ENCODE measurements at regions not wholly inside any gene's neighbourhood (a gene's known extent, or its start where the extent isn't known, plus 50 kb on each side); places are given as distances from the start of the nearest gene placed in this dataset.

- DNase-seq: no peak
Observed at GRCh38 chr9:86756576-86757381, 190.5 kb downstream of the GAS1 start.

GRCh38 chr9:86755561-86755941, 191.8 kb downstream of the GAS1 start:
- DNase-seq: no peak

DNA sequence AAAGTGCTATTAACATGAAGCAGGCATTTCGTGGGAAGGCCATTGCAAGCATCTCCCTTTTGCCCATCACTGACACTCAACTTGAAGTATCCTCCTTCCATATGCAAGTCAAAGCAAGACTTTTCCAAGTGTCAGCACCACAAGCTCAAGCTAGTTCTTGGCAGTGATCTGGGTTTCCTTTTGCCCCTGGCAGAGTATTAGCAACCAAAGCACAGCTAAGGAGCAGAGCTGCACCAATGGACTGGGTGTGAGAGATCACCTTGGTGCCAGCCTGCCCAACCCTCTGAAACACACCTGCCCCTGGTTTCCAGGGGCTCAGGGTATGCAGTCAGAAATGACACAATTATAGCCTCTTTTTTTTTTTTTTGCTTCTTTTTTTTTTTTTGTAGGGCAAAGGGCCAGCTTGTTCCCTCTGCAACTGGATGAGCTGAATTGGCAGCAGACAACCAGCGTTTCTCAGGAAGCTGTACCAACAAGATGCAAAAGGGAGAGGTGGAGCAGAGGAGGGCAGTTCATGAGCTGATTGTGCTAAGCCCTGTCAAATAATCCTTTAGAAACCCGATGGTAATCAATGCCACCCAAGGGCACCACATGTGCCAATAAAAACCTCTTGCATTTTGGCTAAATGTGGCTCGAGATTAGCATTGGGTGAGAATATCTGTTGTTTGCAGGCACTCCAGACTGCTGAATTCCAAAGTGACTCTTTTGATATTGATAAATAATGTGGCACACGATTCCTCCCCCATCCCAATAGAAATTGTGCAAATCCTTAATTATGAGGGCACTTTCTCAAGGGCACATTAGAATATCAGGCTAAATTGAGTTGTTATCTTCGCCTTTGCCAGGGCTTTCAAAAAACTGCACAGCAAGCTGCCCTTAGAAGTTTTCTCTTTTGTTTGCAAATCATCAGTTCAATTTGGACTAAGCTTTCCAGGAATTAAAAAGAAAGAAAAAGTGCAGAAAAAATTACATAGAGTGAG, 192.4 kb downstream of the GAS1 start:
- DNase-seq: no peak

DNA sequence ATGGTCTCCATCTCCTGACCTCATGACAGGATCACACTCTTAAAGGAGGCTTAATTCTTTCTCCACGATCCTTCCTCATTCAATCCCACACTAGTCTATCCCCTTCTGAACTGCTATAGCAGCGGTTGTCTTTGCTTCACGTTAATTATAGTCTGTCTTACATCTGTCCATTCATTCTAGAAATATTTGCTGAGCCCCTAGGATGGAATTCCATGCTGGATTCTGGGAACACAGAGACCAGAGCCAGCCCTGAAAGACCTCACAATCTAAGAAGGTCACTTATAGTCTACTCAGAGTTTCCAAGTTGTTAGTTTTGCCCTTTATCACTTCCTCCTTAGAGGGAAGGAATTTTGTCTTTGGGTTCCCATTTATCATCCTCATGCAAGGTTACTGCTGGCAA, 193.5 kb downstream of the GAS1 start:
- DNase-seq: no peak

DNA sequence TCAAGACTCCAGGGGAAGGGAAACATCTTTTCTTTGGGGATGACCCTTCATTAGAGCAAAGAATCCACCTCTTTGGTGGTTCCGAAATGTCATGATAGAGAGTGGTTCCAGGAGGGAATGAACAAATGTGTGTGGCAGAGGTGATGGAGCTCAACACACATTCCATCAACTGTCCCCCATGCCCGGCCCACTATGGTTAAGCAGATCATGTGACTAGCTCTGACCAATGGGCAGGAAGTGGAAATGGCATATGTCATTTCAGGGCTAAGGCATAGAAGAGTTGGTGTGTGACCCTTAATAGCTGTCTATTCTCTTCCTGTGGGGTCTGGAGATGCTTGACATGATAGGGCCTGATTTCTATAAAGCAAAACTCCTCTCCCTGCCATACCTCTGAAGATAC, 194.6 kb downstream of the GAS1 start:
- no peak for DNase-seq

- no peak for DNase-seq
Observed at GRCh38 chr9:86751956-86752355, 195.3 kb downstream of the GAS1 start.

- no peak for DNase-seq
Observed at GRCh38 chr9:86751207-86751606, 196.1 kb downstream of the GAS1 start.

GRCh38 chr9:86749894-86750255, 197.4 kb downstream of the GAS1 start:
- no peak for DNase-seq

- DNase-seq: no peak
Observed at GRCh38 chr9:86749161-86749893, 198.0 kb downstream of the GAS1 start.

DNA sequence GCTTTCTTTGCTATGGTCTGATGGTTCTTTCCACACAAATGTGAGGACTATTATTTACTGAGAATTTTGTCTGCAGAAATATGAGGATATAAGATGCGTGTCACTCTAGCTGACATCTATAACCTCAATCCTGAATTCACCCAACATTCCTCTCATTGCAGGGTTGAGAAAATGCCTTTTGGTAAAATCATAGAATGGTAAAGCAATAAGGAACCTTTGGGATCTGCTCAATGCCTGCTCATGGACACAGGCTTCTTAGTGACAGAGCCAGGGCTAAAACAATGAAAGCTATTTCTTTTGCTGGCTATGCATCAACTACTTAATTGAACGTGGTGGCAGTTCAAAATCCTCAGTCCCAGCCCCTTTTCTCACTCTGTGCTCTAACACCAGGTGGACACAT, 199.6 kb downstream of the GAS1 start:
- no peak for DNase-seq

GRCh38 chr9:86741311-86742208, 205.7 kb downstream of the GAS1 start:
- DNase-seq: no peak

DNA sequence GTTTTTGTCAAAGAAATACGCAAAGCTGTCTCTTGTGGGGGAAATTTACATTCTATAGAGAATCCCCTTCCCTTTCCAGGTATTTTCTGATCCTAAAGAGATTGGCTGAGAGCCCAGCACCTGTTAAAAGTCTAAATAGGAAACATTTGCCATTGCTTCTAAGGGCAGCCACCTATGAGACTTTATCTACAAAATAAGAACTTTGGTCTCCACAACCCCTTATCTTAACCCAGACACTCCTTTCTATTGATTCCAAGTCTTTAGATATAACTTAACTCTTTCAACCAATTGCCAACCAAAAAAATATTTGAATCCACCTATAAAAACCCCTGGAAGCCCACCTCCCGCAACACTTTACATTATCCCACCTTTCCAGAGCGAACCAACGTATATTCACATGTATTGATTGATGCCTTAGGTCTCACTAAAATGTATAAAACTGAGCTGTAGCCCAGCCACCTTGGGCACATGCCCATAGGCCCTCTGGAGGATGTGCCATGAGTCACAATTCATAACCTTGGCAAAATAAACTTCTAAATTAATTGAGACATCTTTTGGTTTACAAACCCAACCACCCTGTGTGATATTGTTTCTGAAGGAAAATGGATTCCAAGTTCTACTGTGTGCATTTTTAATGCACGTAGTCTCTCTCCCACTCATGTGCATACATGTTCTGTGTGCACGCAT, 211.4 kb downstream of the GAS1 start:
- DNase-seq: no peak

GRCh38 chr9:86734771-86735170, 212.5 kb downstream of the GAS1 start:
- DNase-seq: no peak

DNA sequence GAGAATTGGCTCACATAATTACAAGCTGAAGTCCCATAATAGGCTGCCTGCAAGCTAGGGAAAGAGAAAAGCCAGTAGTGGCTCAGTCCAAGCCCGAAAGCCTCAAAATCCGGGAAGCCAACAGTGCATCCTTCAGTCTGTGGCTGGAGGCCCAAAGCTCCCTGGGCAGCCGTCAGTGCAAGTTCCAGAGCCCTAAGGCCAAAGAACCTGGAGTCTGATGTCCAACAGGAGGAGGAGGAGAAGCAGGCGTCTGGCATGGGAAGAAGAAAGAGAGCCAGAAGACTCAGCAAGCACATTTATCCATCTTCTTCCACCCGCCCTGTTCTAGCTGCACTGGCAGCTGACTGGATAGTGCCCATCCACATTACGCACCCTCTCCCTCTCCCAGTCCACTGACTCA, 213.4 kb downstream of the GAS1 start:
- DNase-seq: no peak

GRCh38 chr9:86732514-86733171, 214.7 kb downstream of the GAS1 start:
- DNase-seq: no peak

- DNase-seq: no peak
Observed at GRCh38 chr9:86731511-86732063, 215.7 kb downstream of the GAS1 start.

- no peak for DNase-seq
Observed at GRCh38 chr9:86730163-86730928, 217.0 kb downstream of the GAS1 start.

DNA sequence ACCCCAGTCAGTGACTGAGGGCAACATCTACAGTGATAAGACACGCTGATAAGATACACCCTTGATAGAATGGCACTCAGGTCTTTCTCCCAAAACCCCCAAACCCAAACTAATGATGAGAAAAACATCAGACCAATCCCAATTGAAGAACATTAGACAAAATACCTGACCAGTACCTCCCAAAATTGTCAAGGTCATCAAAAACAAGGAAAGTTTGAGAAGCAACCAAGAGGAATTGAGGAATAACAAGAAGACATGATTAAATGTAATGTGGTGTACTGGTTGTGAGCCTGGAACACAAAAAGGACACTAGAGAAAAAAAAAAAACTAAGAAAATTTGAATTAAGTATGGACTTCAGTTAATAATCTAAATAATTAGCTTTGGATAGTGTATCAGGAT, 222.8 kb downstream of the GAS1 start:
- no peak for DNase-seq

- no peak for DNase-seq
Observed at GRCh38 chr9:86723346-86723745, 224.0 kb downstream of the GAS1 start.

- no peak for DNase-seq
Observed at GRCh38 chr9:86722706-86723075, 224.6 kb downstream of the GAS1 start.
